ENCODE measurements at regions not wholly inside any gene's neighbourhood (a gene's known extent, or its start where the extent isn't known, plus 50 kb on each side); places are given as distances from the start of the nearest gene placed in this dataset.

DNA sequence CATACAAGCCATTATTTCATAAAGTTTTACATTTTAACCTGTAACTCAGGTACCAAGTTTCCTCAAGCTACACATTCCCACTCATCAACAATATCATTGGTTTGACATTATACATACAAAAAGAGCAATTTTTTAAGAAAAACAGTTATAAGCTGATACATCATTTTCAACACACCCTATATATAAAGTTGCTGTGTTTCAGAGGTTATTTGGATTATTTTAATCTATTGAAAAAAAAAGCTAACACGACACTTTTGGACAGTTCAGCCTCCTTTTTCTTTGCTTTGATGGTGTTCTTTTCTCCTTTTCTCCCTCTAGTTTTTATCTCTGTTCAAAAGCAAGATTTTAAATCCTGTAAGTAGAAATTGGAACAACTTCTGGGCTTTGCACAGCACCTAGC lies 175.9 kb upstream of the CREB1 start:
- TF ChIP-seq, protein P1, sequence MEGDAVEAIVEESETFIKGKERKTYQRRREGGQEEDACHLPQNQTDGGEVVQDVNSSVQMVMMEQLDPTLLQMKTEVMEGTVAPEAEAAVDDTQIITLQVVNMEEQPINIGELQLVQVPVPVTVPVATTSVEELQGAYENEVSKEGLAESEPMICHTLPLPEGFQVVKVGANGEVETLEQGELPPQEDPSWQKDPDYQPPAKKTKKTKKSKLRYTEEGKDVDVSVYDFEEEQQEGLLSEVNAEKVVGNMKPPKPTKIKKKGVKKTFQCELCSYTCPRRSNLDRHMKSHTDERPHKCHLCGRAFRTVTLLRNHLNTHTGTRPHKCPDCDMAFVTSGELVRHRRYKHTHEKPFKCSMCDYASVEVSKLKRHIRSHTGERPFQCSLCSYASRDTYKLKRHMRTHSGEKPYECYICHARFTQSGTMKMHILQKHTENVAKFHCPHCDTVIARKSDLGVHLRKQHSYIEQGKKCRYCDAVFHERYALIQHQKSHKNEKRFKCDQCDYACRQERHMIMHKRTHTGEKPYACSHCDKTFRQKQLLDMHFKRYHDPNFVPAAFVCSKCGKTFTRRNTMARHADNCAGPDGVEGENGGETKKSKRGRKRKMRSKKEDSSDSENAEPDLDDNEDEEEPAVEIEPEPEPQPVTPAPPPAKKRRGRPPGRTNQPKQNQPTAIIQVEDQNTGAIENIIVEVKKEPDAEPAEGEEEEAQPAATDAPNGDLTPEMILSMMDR (IDR thresholded peaks at IDR 0.05), result no peak
- no peak for TF ChIP-seq POLR2A (IDR thresholded peaks at IDR 0.05)
- TF ChIP-seq POLR2AphosphoS5 (IDR thresholded peaks at IDR 0.05), result no peak

Data from breast epithelium (tissue), 3 donors.